OCI-LY1 (cell line): ENCODE measurements at regions not wholly inside any gene's neighbourhood (a gene's known extent, or its start where the extent isn't known, plus 50 kb on each side); places are given as distances from the start of the nearest gene placed in this dataset.

Experiments
- H2AFZ ChIP-seq: fragments of 200-600 bp; sonication (generic), shearing (Covaris generic); 2 replicates; pipeline ENCODE4 v1.6.0; 2014; ENCODE audit warnings: antibody characterized with exemption, mild to moderate bottlenecking, low read length
- H3F3A ChIP-seq: fragments of 200-600 bp; sonication (generic), shearing (Covaris generic); 2 replicates; pipeline ENCODE4 v1.6.0; 2014; ENCODE audit warnings: mild to moderate bottlenecking, antibody characterized with exemption, low read length, moderate library complexity; ENCODE audit not compliant: insufficient read depth
- H3K27ac ChIP-seq: fragments of 200-600 bp; sonication (generic); 2 replicates; pipeline ENCODE4 v1.5.1; 2014; ENCODE audit warnings: low read length, mixed run types, mild to moderate bottlenecking, low read depth; ENCODE audit not compliant: poor library complexity, severe bottlenecking
- H3K27me3 ChIP-seq: fragments of 200-600 bp; sonication (generic); 2 replicates; pipeline ENCODE4 v1.6.0; 2014; ENCODE audit warnings: antibody characterized with exemption, mild to moderate bottlenecking, low read length, moderate library complexity; ENCODE audit not compliant: insufficient read depth
- H3K36me3 ChIP-seq: fragments of 200-600 bp; sonication (generic); 2 replicates; pipeline ENCODE4 v1.6.1; 2014; ENCODE audit warnings: mild to moderate bottlenecking, antibody characterized with exemption, low read length, moderate library complexity, mixed read lengths; ENCODE audit not compliant: insufficient read depth
- H3K4me1 ChIP-seq: fragments of 200-600 bp; sonication (generic); 2 replicates; pipeline ENCODE4 v1.5.1; 2014; ENCODE audit warnings: mild to moderate bottlenecking, low read length, moderate library complexity; ENCODE audit not compliant: insufficient read depth, severe bottlenecking
- H3K4me2 ChIP-seq: fragments of 200-600 bp; sonication (generic), shearing (Covaris generic); 2 replicates; pipeline ENCODE4 v1.6.1; 2014; ENCODE audit warnings: low read length
- H3K4me3 ChIP-seq: fragments of 200-600 bp; sonication (generic); 2 replicates; pipeline ENCODE4 v1.5.1; 2014; ENCODE audit warnings: low read length, low read depth, mild to moderate bottlenecking, mixed read lengths; ENCODE audit not compliant: poor library complexity, severe bottlenecking
- H3K79me2 ChIP-seq: fragments of 200-600 bp; shearing (Covaris generic); 2 replicates; pipeline ENCODE4 v1.6.1; 2016; ENCODE audit warnings: mixed run types, low read length, mixed read lengths; ENCODE audit not compliant: insufficient read depth
- H3K9ac ChIP-seq: fragments of 200-600 bp; sonication (generic), shearing (Covaris generic); 2 replicates; pipeline ENCODE4 v1.6.1; 2014; ENCODE audit warnings: mild to moderate bottlenecking, low read length, mixed read lengths
- H3K9me2 ChIP-seq: fragments of 200-600 bp; sonication (generic), shearing (Covaris generic); 2 replicates; pipeline ENCODE4 v1.6.1; 2014; ENCODE audit warnings: low read depth, mild to moderate bottlenecking, low read length, mixed read lengths
- H3K9me3 ChIP-seq: fragments of 200-600 bp; shearing (Covaris generic); 2 replicates; pipeline ENCODE4 v1.6.1; 2014; ENCODE audit warnings: low read length, mixed read lengths
- H4K20me1 ChIP-seq: fragments of 200-600 bp; sonication (generic), shearing (Covaris generic); 2 replicates; pipeline ENCODE4 v1.6.0; 2016; ENCODE audit warnings: mild to moderate bottlenecking, low read length; ENCODE audit not compliant: insufficient read depth
- EZH2 ChIP-seq: fragments of 200-600 bp; sonication (generic), shearing (Covaris generic); IDR thresholded peaks from 2 replicates; pipeline ENCODE4 v1.8.0; 2017; ENCODE audit warnings: borderline replicate concordance, mixed run types, mild to moderate bottlenecking, antibody characterized with exemption, low read length, moderate library complexity, mixed read lengths
- TF ChIP-seq, protein P1 (sequence below): fragments of 200-600 bp; sonication (generic), shearing (Covaris generic); IDR thresholded peaks from 2 replicates; pipeline ENCODE4 v1.5.1; 2017; ENCODE audit warnings: mild to moderate bottlenecking, antibody characterized with exemption, low read length, moderate library complexity, mixed read lengths

DNA sequence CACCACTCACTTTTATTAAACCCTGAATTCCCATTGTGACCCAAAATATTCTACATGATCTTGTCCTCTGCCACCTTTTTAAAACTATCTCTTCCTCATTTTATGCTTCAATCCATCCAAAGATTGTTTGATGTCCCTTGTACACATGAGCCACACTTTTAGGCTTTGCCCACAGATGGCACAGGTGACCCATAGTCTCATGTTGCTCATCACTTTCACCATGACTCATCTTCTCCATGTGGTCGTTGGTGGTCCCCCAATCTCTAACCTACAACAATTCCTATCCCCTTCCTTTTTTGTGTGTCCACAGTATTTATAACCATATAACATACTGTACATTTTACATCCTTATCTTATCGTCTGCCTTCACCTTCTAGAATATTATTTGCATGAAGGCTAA lies 271.5 kb upstream of the ZWINT start:
- Histone ChIP-seq H3K36me3 (no peaks in the 10 kb centered on the region; the same call in 1 of the 2 replicates), H2AFZ (peak overlapping the region; percentile 85; the same call in 1 of the 2 replicates), H3F3A (peaks cover 6% of the 10 kb centered on the region; the same call in 1 of the 2 replicates), H3K9me2 (no peaks in the 10 kb centered on the region), H4K20me1 (no peaks in the 10 kb centered on the region), H3K27ac (peak overlapping the region; percentile 98), H3K27me3 (no peaks in the 10 kb centered on the region), H3K9ac (no peak overlapping the region; the same call in 1 of the 2 replicates), H3K4me1 (peaks cover 59% of the 10 kb centered on the region), H3K9me3 (peaks cover 5% of the 10 kb centered on the region; the same call in 1 of the 2 replicates), H3K4me3 (no peak overlapping the region), H3K79me2 (no peaks in the 10 kb centered on the region), H3K4me2 (no peak overlapping the region; the same call in 1 of the 2 replicates)
- TF ChIP-seq, protein P1, sequence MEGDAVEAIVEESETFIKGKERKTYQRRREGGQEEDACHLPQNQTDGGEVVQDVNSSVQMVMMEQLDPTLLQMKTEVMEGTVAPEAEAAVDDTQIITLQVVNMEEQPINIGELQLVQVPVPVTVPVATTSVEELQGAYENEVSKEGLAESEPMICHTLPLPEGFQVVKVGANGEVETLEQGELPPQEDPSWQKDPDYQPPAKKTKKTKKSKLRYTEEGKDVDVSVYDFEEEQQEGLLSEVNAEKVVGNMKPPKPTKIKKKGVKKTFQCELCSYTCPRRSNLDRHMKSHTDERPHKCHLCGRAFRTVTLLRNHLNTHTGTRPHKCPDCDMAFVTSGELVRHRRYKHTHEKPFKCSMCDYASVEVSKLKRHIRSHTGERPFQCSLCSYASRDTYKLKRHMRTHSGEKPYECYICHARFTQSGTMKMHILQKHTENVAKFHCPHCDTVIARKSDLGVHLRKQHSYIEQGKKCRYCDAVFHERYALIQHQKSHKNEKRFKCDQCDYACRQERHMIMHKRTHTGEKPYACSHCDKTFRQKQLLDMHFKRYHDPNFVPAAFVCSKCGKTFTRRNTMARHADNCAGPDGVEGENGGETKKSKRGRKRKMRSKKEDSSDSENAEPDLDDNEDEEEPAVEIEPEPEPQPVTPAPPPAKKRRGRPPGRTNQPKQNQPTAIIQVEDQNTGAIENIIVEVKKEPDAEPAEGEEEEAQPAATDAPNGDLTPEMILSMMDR: peak; percentile 27; the same call in 1 of the 2 replicates
- TF ChIP-seq EZH2: no peak

DNA sequence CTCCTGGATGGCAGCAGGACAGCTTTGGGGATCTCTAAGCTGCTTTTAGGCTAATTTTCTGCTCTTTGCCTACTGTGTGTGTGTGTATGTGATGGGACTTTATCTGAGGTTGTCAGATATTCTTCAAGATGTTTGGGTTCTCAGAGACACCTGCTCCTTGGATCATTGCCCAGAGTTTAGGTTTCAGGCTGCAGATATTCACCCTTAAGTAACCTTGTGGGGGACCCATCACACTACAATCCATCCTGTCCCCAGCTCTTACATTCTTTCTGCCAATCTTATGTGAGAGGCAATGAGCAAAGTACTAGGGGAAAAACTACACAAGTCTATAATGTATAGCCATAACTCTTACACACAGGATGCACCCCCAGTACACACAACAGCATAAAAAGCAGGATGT lies 263.0 kb upstream of the ZWINT start:
- Histone ChIP-seq H3K9ac (no peak overlapping the region), H3K4me2 (no peak overlapping the region), H4K20me1 (no peaks in the 10 kb centered on the region)

DNA sequence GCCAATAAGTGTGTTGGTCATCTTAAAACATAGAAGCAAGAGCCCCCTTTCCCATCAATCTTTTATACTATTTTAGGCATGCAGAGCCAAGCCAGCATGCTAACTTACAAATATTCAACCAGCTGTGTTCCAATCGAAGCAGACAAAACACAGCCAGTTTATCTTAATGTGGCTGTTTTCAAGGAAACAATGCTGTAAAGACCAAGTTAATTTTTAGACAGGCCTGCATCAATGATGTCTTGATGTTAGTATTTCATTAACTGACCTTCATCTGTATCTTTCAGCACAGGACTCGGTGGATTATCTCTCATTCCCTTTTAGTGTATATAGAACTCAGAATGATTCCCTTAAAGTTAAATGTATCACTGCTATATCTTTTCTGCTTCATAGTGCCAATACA lies 262.0 kb upstream of the ZWINT start:
- H2AFZ ChIP-seq: peak overlapping the region; percentile 71

More for the DNA sequence above, 263.0 kb upstream of the ZWINT start:
- Histone ChIP-seq H3K27ac (peak overlapping the region; percentile 61), H3K4me3 (no peak overlapping the region), H3K36me3 (no peaks in the 10 kb centered on the region), H3K4me1 (peaks cover 45% of the 10 kb centered on the region), H3K27me3 (no peaks in the 10 kb centered on the region), H3F3A (no peaks in the 10 kb centered on the region), H2AFZ (no peak overlapping the region), H3K79me2 (no peaks in the 10 kb centered on the region), H3K9me2 (no peaks in the 10 kb centered on the region), H3K9me3 (0 out of 2 replicates have a peak, but pooled peaks cover 2% of the 10 kb centered on the region)
- TF ChIP-seq, protein P1: no peak
- TF ChIP-seq EZH2: no peak

More for the DNA sequence above, 262.0 kb upstream of the ZWINT start:
- no peaks in the 10 kb centered on the region for H3K27me3 ChIP-seq
- H3F3A ChIP-seq: no peaks in the 10 kb centered on the region
- H3K9me2 ChIP-seq: no peaks in the 10 kb centered on the region
- peak overlapping the region; percentile 52; the same call in 1 of the 2 replicates for H3K9ac ChIP-seq
- TF ChIP-seq, protein P1: no peak
- H3K4me1 ChIP-seq: peaks cover 35% of the 10 kb centered on the region
- no peaks in the 10 kb centered on the region for H4K20me1 ChIP-seq
- peak overlapping the region; percentile 61 for H3K27ac ChIP-seq
- H3K4me2 ChIP-seq: peak overlapping the region; percentile 73
- no peaks in the 10 kb centered on the region for H3K79me2 ChIP-seq
- 0 out of 2 replicates have a peak, but pooled peaks cover 2% of the 10 kb centered on the region for H3K9me3 ChIP-seq
- no peaks in the 10 kb centered on the region for H3K36me3 ChIP-seq
- H3K4me3 ChIP-seq: no peak overlapping the region
